H9 (cell line): ENCODE measurements at regions not wholly inside any gene's neighbourhood (a gene's known extent, or its start where the extent isn't known, plus 50 kb on each side); places are given as distances from the start of the nearest gene placed in this dataset.

Source experiments
- DNase-seq: peaks from one replicate; pipeline ENCODE4 v3.0.0-alpha.2; 2017
- H2AFZ ChIP-seq: one replicate; pipeline ENCODE4 v1.6.1; 2013; ENCODE audit warnings: mild to moderate bottlenecking, low read length, control low read depth, moderate library complexity
- H2AK5ac ChIP-seq: 2 replicates; pipeline ENCODE4 v1.6.1; 2013; ENCODE audit warnings: low read length, control low read depth, mixed read lengths; ENCODE audit not compliant: insufficient read length
- H2BK120ac ChIP-seq: one replicate; pipeline ENCODE4 v1.6.1; 2013; ENCODE audit warnings: low read depth, mild to moderate bottlenecking, low read length, control low read depth, inconsistent platforms; ENCODE audit not compliant: poor library complexity, severe bottlenecking
- H2BK12ac ChIP-seq: 2 replicates; pipeline ENCODE4 v1.6.1; 2013; ENCODE audit warnings: low read length, control low read depth, mixed read lengths, low read depth; ENCODE audit not compliant: insufficient read length
- H2BK15ac ChIP-seq: 2 replicates; pipeline ENCODE4 v1.6.1; 2013; ENCODE audit warnings: low read depth, low read length, control low read depth
- H2BK20ac ChIP-seq: one replicate; pipeline ENCODE4 v1.6.1; 2013; ENCODE audit warnings: low read depth, mild to moderate bottlenecking, low read length, control low read depth, inconsistent platforms; ENCODE audit not compliant: poor library complexity, severe bottlenecking
- H2BK5ac ChIP-seq: 2 replicates; pipeline ENCODE4 v1.6.1; 2013; ENCODE audit warnings: low read length, control low read depth, mixed read lengths; ENCODE audit not compliant: insufficient read length
- H3K14ac ChIP-seq: 2 replicates; pipeline ENCODE4 v1.6.1; 2013; ENCODE audit warnings: low read length, control low read depth; ENCODE audit not compliant: insufficient read depth
- H3K18ac ChIP-seq: 2 replicates; pipeline ENCODE4 v1.6.1; 2013; ENCODE audit warnings: low read depth, mild to moderate bottlenecking, mixed read lengths, low read length, control low read depth; ENCODE audit not compliant: insufficient read length
- H3K23ac ChIP-seq: 2 replicates; pipeline ENCODE4 v1.6.1; 2013; ENCODE audit warnings: low read length, control low read depth, mixed read lengths, low read depth; ENCODE audit not compliant: insufficient read length
- H3K23me2 ChIP-seq: 2 replicates; pipeline ENCODE4 v1.6.1; 2013; ENCODE audit warnings: low read depth, mild to moderate bottlenecking, mixed read lengths, low read length, control low read depth; ENCODE audit not compliant: insufficient read length, poor library complexity, severe bottlenecking
- H3K27ac ChIP-seq: 2 replicates; pipeline ENCODE4 v1.5.1; 2013; ENCODE audit warnings: low read length, control low read depth, mixed read lengths, low read depth; ENCODE audit not compliant: insufficient read length
- H3K27me3 ChIP-seq: 2 replicates; pipeline ENCODE4 v1.6.1; 2013; ENCODE audit warnings: low read length, control low read depth, inconsistent platforms; ENCODE audit not compliant: insufficient read depth
- H3K4ac ChIP-seq: 2 replicates; pipeline ENCODE4 v1.6.1; 2013; ENCODE audit warnings: low read depth, mild to moderate bottlenecking, control low read depth, inconsistent platforms, low read length, moderate library complexity
- H3K4me1 ChIP-seq: 2 replicates; pipeline ENCODE4 v1.6.1; 2013; ENCODE audit warnings: low read length, control low read depth, inconsistent platforms; ENCODE audit not compliant: insufficient read depth
- H3K4me2 ChIP-seq: 2 replicates; pipeline ENCODE4 v1.6.1; 2013; ENCODE audit warnings: low read length, control low read depth, mixed read lengths; ENCODE audit not compliant: insufficient read length, insufficient read depth
- H3K56ac ChIP-seq: 2 replicates; pipeline ENCODE4 v1.6.1; 2013; ENCODE audit warnings: low read depth, mild to moderate bottlenecking, mixed read lengths, low read length, control low read depth; ENCODE audit not compliant: insufficient read length
- H3K79me1 ChIP-seq: 2 replicates; pipeline ENCODE4 v1.6.1; 2013; ENCODE audit warnings: low read depth, mild to moderate bottlenecking, moderate library complexity, low read length, control low read depth, inconsistent platforms; ENCODE audit not compliant: insufficient read depth, poor library complexity, severe bottlenecking
- H3K79me2 ChIP-seq: 2 replicates; pipeline ENCODE4 v1.6.1; 2013; ENCODE audit warnings: low read length, control low read depth, inconsistent platforms; ENCODE audit not compliant: insufficient read depth
- H3K9ac ChIP-seq: 2 replicates; pipeline ENCODE4 v1.6.1; 2013; ENCODE audit warnings: low read length, control low read depth, mixed read lengths; ENCODE audit not compliant: insufficient read length; ENCODE audit errors: extremely low read depth
- H3K9me3 ChIP-seq: one replicate; pipeline ENCODE4 v1.6.1; 2013; ENCODE audit warnings: low read depth, low read length, inconsistent platforms; ENCODE audit not compliant: control insufficient read depth
- H3T11ph ChIP-seq: one replicate; pipeline ENCODE4 v1.6.1; 2013; ENCODE audit warnings: mild to moderate bottlenecking, low read length, control low read depth, inconsistent platforms
- H4K20me1 ChIP-seq: one replicate; pipeline ENCODE4 v1.6.1; 2013; ENCODE audit not compliant: control insufficient read depth, insufficient read length, insufficient read depth
- H4K5ac ChIP-seq: 2 replicates; pipeline ENCODE4 v1.6.1; 2013; ENCODE audit warnings: low read depth, mild to moderate bottlenecking, mixed read lengths, low read length, control low read depth; ENCODE audit not compliant: insufficient read length
- H4K8ac ChIP-seq: replicated peaks from 2 replicates; pipeline ENCODE4 v1.6.1; 2013; ENCODE audit warnings: low read length, control low read depth, mixed read lengths, low read depth; ENCODE audit not compliant: insufficient read length
- H4K91ac ChIP-seq: 2 replicates; pipeline ENCODE4 v1.6.1; 2013; ENCODE audit warnings: low read depth, mild to moderate bottlenecking, moderate library complexity, mixed read lengths, low read length, control low read depth; ENCODE audit not compliant: insufficient read length
- H3K27ac Mint-ChIP-seq, 3 experiments: 2 replicates in 2 of 3; 3 replicates in 1 of 3; pipeline ENCODE4 v1.8.0; 2020 to 2021; ENCODE audit warnings: mixed read lengths in 3 of 3, mild to moderate bottlenecking in 1 of 3, moderate library complexity in 1 of 3
- H3K27me3 Mint-ChIP-seq: 2 replicates; pipeline ENCODE4 v1.8.0; 2021; ENCODE audit warnings: low read depth, mild to moderate bottlenecking, moderate library complexity, mixed read lengths
- H3K36me3 Mint-ChIP-seq, 3 experiments: 2 replicates in 2 of 3; 3 replicates in 1 of 3; pipeline ENCODE4 v1.8.0; 2020 to 2021; ENCODE audit warnings: low read depth in 3 of 3, mixed read lengths in 3 of 3; ENCODE audit not compliant: insufficient read depth in 1 of 3
- H3K4me1 Mint-ChIP-seq, 2 experiments: 2 replicates each; pipeline ENCODE4 v1.8.0; 2020; ENCODE audit warnings: mixed read lengths in 2 of 2
- H3K4me3 Mint-ChIP-seq, 2 experiments: 2 replicates in 1 of 2; 3 replicates in 1 of 2; pipeline ENCODE4 v1.8.0; 2020 to 2021; ENCODE audit warnings: mild to moderate bottlenecking in 2 of 2, mixed read lengths in 2 of 2, moderate library complexity in 1 of 2
- H3K9me3 Mint-ChIP-seq, 2 experiments: 2 replicates in 1 of 2; 3 replicates in 1 of 2; pipeline ENCODE4 v1.8.0; 2020; ENCODE audit warnings: mild to moderate bottlenecking in 2 of 2, mixed read lengths in 2 of 2, moderate library complexity in 1 of 2
- CTCF ChIP-seq: fragments of 200-600 bp; sonication (generic); conservative IDR thresholded peaks from 3 replicates; pipeline ENCODE4 v1.8.0; 2021; ENCODE audit warnings: antibody characterized with exemption, mild to moderate bottlenecking
- WGBS: extraction: QIAGEN DNeasy Blood & Tissue Kit; methylation state at CpG from one replicate; pipeline ENCODE4 v1.1.7; 2013; ENCODE audit warnings: missing lambda C conversion rate, low lambda C conversion rate, mixed read lengths; ENCODE audit not compliant: insufficient read length; ENCODE audit errors: extremely low coverage; 5-methylcytosine and 5-hydroxymethylcytosine counted together

GRCh38 chrX:25536307-25536970, 520.7 kb upstream of the ARX start:
- Histone ChIP-seq H4K8ac (no peak overlapping the region), H3K14ac (no peak overlapping the region), H2BK20ac (no peak overlapping the region), H3K27ac (no peak overlapping the region), H4K91ac (no peak overlapping the region), H3K56ac (no peak overlapping the region), H4K5ac (no peak overlapping the region), H2AFZ (no peak overlapping the region), H2BK120ac (no peak overlapping the region), H3K79me1 (no peaks in the 10 kb centered on the region), H4K20me1 (no peaks in the 10 kb centered on the region), H2BK5ac (no peak overlapping the region), H3K23me2 (no peaks in the 10 kb centered on the region), H3K27me3 (no peaks in the 10 kb centered on the region), H3K18ac (no peak overlapping the region), H3K23ac (no peak overlapping the region), H2BK15ac (no peak overlapping the region), H3K4me2 (no peak overlapping the region), H3K9ac (no peak overlapping the region), H2BK12ac (no peak overlapping the region), H3K79me2 (no peaks in the 10 kb centered on the region), H3K9me3 (peaks cover 32% of the 10 kb centered on the region), H3K4ac (no peak overlapping the region), H3K4me1 (no peaks in the 10 kb centered on the region), H3T11ph (no peak overlapping the region), H2AK5ac (no peak overlapping the region)
- H3K4me3 Mint-ChIP-seq = no peak overlapping the region
- WGBS = no CpG with 5 or more reads among the region's 2 CpGs
- no peak overlapping the region for H3K27ac Mint-ChIP-seq
- H3K4me1 Mint-ChIP-seq = no peaks in the 10 kb centered on the region
- no peak for DNase-seq
- H3K27me3 Mint-ChIP-seq = no peaks in the 10 kb centered on the region; the same call in 1 of the 2 replicates
- H3K36me3 Mint-ChIP-seq = peaks cover 0 to 4% (median 2%) of the 10 kb centered on the region in 3 experiments; a peak in 4 of 7 replicates
- no peak for TF ChIP-seq CTCF
- H3K9me3 Mint-ChIP-seq = peaks cover 50 to 62% of the 10 kb centered on the region in 2 experiments
